CD14-positive monocyte (primary cell): ENCODE measurements at regions not wholly inside any gene's neighbourhood (a gene's known extent, or its start where the extent isn't known, plus 50 kb on each side); places are given as distances from the start of the nearest gene placed in this dataset.

Experiments
- DNase-seq, 3 donors: peaks; one replicate each; pipeline ENCODE4 v3.0.0-alpha.2; 2011 to 2022
- H2AFZ ChIP-seq: 2 replicates; pipeline ENCODE4 v1.6.0; 2012; ENCODE audit warnings: mild to moderate bottlenecking, low read depth, low read length, inconsistent platforms; ENCODE audit not compliant: insufficient read depth, poor library complexity, severe bottlenecking
- H3K27ac ChIP-seq, 2 donors: 1 replicate in 1 of 2; 2 replicates in 1 of 2; pipeline ENCODE4 v1.5.1; 2012 to 2013; ENCODE audit warnings: low read length in 2 of 2, control low read depth in 1 of 2, inconsistent platforms in 1 of 2, low read depth in 1 of 2, mild to moderate bottlenecking in 1 of 2
- H3K27me3 ChIP-seq, 2 donors: one replicate each; pipeline versions ENCODE4 v1.6.0 to v1.6.1; 2011 to 2013; ENCODE audit warnings: low read length in 2 of 2; ENCODE audit not compliant: control insufficient read depth in 2 of 2, insufficient read depth in 2 of 2
- H3K36me3 ChIP-seq, 2 donors: replicated peaks in 1 of 2; 1 replicate in 1 of 2; 2 replicates in 1 of 2; pipeline versions ENCODE4 v1.5.1 to v1.6.1; 2012 to 2013; ENCODE audit warnings: low read length in 2 of 2, control low read depth in 1 of 2, inconsistent platforms in 1 of 2, mild to moderate bottlenecking in 1 of 2; ENCODE audit not compliant: insufficient read depth in 2 of 2, control insufficient read depth in 1 of 2
- H3K4me1 ChIP-seq, 2 donors: 1 replicate in 1 of 2; 2 replicates in 1 of 2; pipeline versions ENCODE4 v1.5.1 to v1.6.1; 2012 to 2013; ENCODE audit warnings: low read length in 2 of 2, control low read depth in 1 of 2, inconsistent platforms in 1 of 2, mild to moderate bottlenecking in 1 of 2, moderate library complexity in 1 of 2; ENCODE audit not compliant: insufficient read depth in 2 of 2, control insufficient read depth in 1 of 2
- H3K4me2 ChIP-seq: replicated peaks from 2 replicates; pipeline ENCODE3; 2012; ENCODE audit warnings: low read length, moderate library complexity, mild to moderate bottlenecking; ENCODE audit not compliant: poor library complexity, severe bottlenecking; ENCODE audit errors: extremely low read depth
- H3K4me3 ChIP-seq, 3 experiments: fragments of 200-600 bp in 1 of 3; sonication (generic) in 1 of 3; replicated peaks in 1 of 3; 1 replicate in 2 of 3; 2 replicates in 1 of 3; pipeline ENCODE4 v1.5.1; 2011 to 2013; ENCODE audit warnings: low read length in 3 of 3, mild to moderate bottlenecking in 3 of 3, control low read depth in 2 of 3, low read depth in 2 of 3, inconsistent platforms in 1 of 3, moderate library complexity in 1 of 3
- H3K79me2 ChIP-seq: 2 replicates; pipeline ENCODE4 v1.6.0; 2012; ENCODE audit warnings: mild to moderate bottlenecking, control low read depth, inconsistent platforms, low read length, moderate library complexity; ENCODE audit not compliant: insufficient read depth
- H3K9ac ChIP-seq: 2 replicates; pipeline ENCODE4 v1.6.0; 2017; ENCODE audit warnings: low read length, mild to moderate bottlenecking; ENCODE audit not compliant: insufficient read depth, poor library complexity, severe bottlenecking
- H3K9me3 ChIP-seq, 2 donors: replicated peaks in 1 of 2; 1 replicate in 1 of 2; 2 replicates in 1 of 2; pipeline versions ENCODE4 v1.5.1 to v1.6.1; 2012 to 2013; ENCODE audit warnings: low read length in 2 of 2, control low read depth in 1 of 2; ENCODE audit not compliant: control insufficient read depth in 1 of 2, insufficient read depth in 1 of 2
- H4K20me1 ChIP-seq: 2 replicates; pipeline ENCODE4 v1.6.0; 2012; ENCODE audit warnings: mild to moderate bottlenecking, low read length, control low read depth, moderate library complexity; ENCODE audit not compliant: insufficient read depth
- H3K27ac Mint-ChIP-seq, 7 donors: one replicate each; pipeline ENCODE4 v1.8.0; 2020; ENCODE audit warnings: mild to moderate bottlenecking in 7 of 7, mixed read lengths in 7 of 7, moderate library complexity in 6 of 7, inconsistent platforms in 2 of 7
- H3K27me3 Mint-ChIP-seq, 3 donors: one replicate each; pipeline ENCODE4 v1.8.0; 2021 to 2022; ENCODE audit warnings: low read depth in 3 of 3, mild to moderate bottlenecking in 3 of 3, mixed read lengths in 3 of 3, moderate library complexity in 3 of 3, inconsistent platforms in 1 of 3
- H3K36me3 Mint-ChIP-seq, 2 donors: one replicate each; pipeline ENCODE4 v1.8.0; 2020; ENCODE audit warnings: mixed read lengths in 2 of 2, inconsistent platforms in 1 of 2, mild to moderate bottlenecking in 1 of 2
- H3K4me1 Mint-ChIP-seq: one replicate; pipeline ENCODE4 v1.8.0; 2020; ENCODE audit warnings: mild to moderate bottlenecking, mixed read lengths
- H3K4me3 Mint-ChIP-seq, 2 donors: one replicate each; pipeline ENCODE4 v1.8.0; 2020; ENCODE audit warnings: mild to moderate bottlenecking in 2 of 2, mixed read lengths in 2 of 2, moderate library complexity in 1 of 2
- H3K9me3 Mint-ChIP-seq, 7 donors: one replicate each; pipeline ENCODE4 v1.8.0; 2020 to 2022; ENCODE audit warnings: mixed read lengths in 7 of 7, mild to moderate bottlenecking in 6 of 7, moderate library complexity in 6 of 7, inconsistent platforms in 2 of 7
- WGBS: methylation state at CpG from one replicate; pipeline ENCODE4 v1.1.5; 2013; ENCODE audit warnings: missing lambda C conversion rate; ENCODE audit not compliant: insufficient coverage; 5-methylcytosine and 5-hydroxymethylcytosine counted together
- intact Hi-C, 2 donors: fragments of 100-400 bp; cut with micrococcal nuclease; formaldehyde crosslinking; loops; one replicate each; pipeline versions ENCODE4 v1.15.0 to v1.15.1; 2023
- TF ChIP-seq, protein P1 (sequence below): fragments of 200-600 bp; IDR thresholded peaks from one replicate; pipeline ENCODE4 v1.8.0; 2022; ENCODE audit warnings: antibody characterized with exemption, mild to moderate bottlenecking

DNA sequence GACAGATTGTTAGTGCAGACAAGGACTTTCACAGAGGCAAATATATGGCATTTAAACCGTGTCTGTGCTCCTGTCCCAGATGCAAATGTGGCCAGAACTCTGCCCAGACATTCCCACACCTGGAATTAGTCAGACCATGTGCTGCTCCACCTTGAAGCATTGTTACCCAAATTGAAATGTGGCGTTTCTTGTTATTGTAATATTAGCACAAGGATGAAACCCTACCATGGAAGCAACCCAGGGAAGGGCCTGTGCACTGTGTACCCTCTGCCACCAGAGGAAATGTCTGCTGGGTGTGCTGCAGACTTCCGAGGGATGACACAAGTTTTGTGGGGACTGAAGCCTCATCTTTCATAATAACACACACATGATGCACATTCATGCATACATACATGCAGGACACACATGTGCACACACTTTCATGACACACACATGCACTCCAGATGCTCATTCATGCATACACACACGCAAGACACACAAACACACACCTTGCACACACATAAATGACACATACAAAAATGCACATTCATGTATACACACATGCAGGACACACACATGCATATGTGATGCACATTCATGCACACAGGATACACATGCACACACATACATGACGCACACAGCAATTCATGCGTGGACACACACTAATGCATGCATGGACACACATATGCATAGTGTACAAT lies 133.2 kb upstream of the SNTG2 start:
- Histone ChIP-seq H3K4me2 (no peak overlapping the region), H3K79me2 (no peaks in the 10 kb centered on the region), H3K36me3 (no peaks in the 10 kb centered on the region), H4K20me1 (no peaks in the 10 kb centered on the region), H3K27me3 (no peaks in the 10 kb centered on the region), H3K9ac (no peak overlapping the region), H3K27ac (no peak overlapping the region), H3K9me3 (peaks cover 5 to 12% of the 10 kb centered on the region in 2 donors), H2AFZ (no peak overlapping the region), H3K4me1 (no peaks in the 10 kb centered on the region), H3K4me3 (no peak overlapping the region)
- H3K27me3 Mint-ChIP-seq = peaks cover 0 to 6% (median 3%) of the 10 kb centered on the region in 3 donors
- 78% methylated on average over 6 of the region's 6 CpGs for WGBS
- H3K27ac Mint-ChIP-seq = no peak overlapping the region
- no peaks in the 10 kb centered on the region for H3K4me1 Mint-ChIP-seq
- H3K4me3 Mint-ChIP-seq = no peak overlapping the region
- DNase-seq = no peak
- H3K9me3 Mint-ChIP-seq = peaks cover 0 to 22% (median 5%) of the 10 kb centered on the region in 7 donors
- H3K36me3 Mint-ChIP-seq = no peaks in the 10 kb centered on the region
- intact Hi-C loops = no loop called here
- TF ChIP-seq, protein P1, sequence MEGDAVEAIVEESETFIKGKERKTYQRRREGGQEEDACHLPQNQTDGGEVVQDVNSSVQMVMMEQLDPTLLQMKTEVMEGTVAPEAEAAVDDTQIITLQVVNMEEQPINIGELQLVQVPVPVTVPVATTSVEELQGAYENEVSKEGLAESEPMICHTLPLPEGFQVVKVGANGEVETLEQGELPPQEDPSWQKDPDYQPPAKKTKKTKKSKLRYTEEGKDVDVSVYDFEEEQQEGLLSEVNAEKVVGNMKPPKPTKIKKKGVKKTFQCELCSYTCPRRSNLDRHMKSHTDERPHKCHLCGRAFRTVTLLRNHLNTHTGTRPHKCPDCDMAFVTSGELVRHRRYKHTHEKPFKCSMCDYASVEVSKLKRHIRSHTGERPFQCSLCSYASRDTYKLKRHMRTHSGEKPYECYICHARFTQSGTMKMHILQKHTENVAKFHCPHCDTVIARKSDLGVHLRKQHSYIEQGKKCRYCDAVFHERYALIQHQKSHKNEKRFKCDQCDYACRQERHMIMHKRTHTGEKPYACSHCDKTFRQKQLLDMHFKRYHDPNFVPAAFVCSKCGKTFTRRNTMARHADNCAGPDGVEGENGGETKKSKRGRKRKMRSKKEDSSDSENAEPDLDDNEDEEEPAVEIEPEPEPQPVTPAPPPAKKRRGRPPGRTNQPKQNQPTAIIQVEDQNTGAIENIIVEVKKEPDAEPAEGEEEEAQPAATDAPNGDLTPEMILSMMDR = no peak

DNA sequence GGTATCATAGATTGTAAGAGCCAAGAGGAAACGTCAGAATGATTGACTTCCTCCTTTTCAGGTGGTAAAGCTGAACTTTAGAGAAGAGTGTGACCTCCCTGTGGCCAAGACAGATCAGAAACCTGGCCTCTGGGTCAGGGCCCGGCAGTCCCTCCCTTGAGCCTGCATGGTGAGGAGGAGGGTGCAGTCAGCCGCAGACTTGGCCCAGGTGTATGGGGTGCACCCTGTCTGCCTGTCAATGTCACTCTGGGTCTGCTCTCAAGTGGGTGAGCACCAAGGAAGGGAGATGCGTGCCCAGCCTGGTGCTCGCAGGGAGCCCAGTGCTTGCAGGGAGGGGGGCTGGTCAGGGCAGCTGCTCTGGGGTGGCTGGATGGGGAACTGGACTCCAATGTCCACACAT lies 134.4 kb upstream of the SNTG2 start:
- H3K9me3 ChIP-seq = peaks cover 5 to 11% of the 10 kb centered on the region in 2 donors
- no peaks in the 10 kb centered on the region for H3K4me1 ChIP-seq
- Mint-ChIP-seq H3K36me3 (no peaks in the 10 kb centered on the region), H3K4me1 (no peaks in the 10 kb centered on the region), H3K9me3 (peaks cover under 1 to 24% (median 6%) of the 10 kb centered on the region in 7 donors), H3K27me3 (peaks cover 0 to 6% (median 3%) of the 10 kb centered on the region in 3 donors), H3K27ac (peak overlapping the region in 1 of 7 donors; percentile 7), H3K4me3 (no peak overlapping the region)
- no peak overlapping the region for H3K27ac ChIP-seq
- 84% methylated on average over 5 of the region's 5 CpGs for WGBS
- no peaks in the 10 kb centered on the region for H3K27me3 ChIP-seq
- intact Hi-C loops = no loop called here
- H3K4me2 ChIP-seq = no peak overlapping the region
- no peak overlapping the region for H3K9ac ChIP-seq
- H3K36me3 ChIP-seq = no peaks in the 10 kb centered on the region
- H4K20me1 ChIP-seq = no peaks in the 10 kb centered on the region
- no peak overlapping the region for H3K4me3 ChIP-seq
- no peak for DNase-seq
- no peak overlapping the region for H2AFZ ChIP-seq
- TF ChIP-seq, protein P1 = no peak
- no peaks in the 10 kb centered on the region for H3K79me2 ChIP-seq
